ENCODE measurements at regions not wholly inside any gene's neighbourhood (a gene's known extent, or its start where the extent isn't known, plus 50 kb on each side); places are given as distances from the start of the nearest gene placed in this dataset.

- Histone ChIP-seq H2AFZ (ENCODE audit: low read length) (no peak overlapping the region), H3K27ac (ENCODE audit: low read depth, low read length) (no peak overlapping the region), H4K20me1 (ENCODE audit: insufficient read depth, low read length) (no peaks in the 10 kb centered on the region), H3K4me2 (ENCODE audit: insufficient read depth, low read length) (no peak overlapping the region), H3K4me3 (ENCODE audit: insufficient read depth, low read length) (no peak overlapping the region), H3K4me1 (ENCODE audit: insufficient read depth, low read length) (no peaks in the 10 kb centered on the region), H3K36me3 (ENCODE audit: insufficient read depth, low read length) (no peaks in the 10 kb centered on the region), H3K27me3 (ENCODE audit: insufficient read depth, low read length) (no peaks in the 10 kb centered on the region), H3K9me3 (ENCODE audit: low read depth, low read length) (no peaks in the 10 kb centered on the region), H3K79me2 (ENCODE audit: insufficient read depth, low read length) (no peaks in the 10 kb centered on the region)
- DNase-seq (ENCODE audit: insufficient read length, low spot score, missing footprints), result no peak
- TF ChIP-seq CTCF (IDR thresholded peaks at IDR 0.05; ENCODE audit: extremely low read depth, low read depth, low read length), result no peak
These were observed 664.1 kb downstream of the EFNB2 start for GRCh38 chr13:105871326-105871725.

- Histone ChIP-seq H3K27ac (ENCODE audit: low read depth, low read length) (no peak overlapping the region), H3K27me3 (ENCODE audit: insufficient read depth, low read length) (no peaks in the 10 kb centered on the region), H3K4me2 (ENCODE audit: insufficient read depth, low read length) (no peak overlapping the region), H2AFZ (ENCODE audit: low read length) (no peak overlapping the region), H3K79me2 (ENCODE audit: insufficient read depth, low read length) (no peaks in the 10 kb centered on the region), H3K36me3 (ENCODE audit: insufficient read depth, low read length) (no peaks in the 10 kb centered on the region), H3K9me3 (ENCODE audit: low read depth, low read length) (no peaks in the 10 kb centered on the region), H4K20me1 (ENCODE audit: insufficient read depth, low read length) (no peaks in the 10 kb centered on the region), H3K4me3 (ENCODE audit: insufficient read depth, low read length) (no peak overlapping the region), H3K4me1 (ENCODE audit: insufficient read depth, low read length) (no peaks in the 10 kb centered on the region)
- no peak for TF ChIP-seq CTCF (IDR thresholded peaks at IDR 0.05; ENCODE audit: extremely low read depth, low read depth, low read length)
- DNase-seq (ENCODE audit: insufficient read length, low spot score, missing footprints), result no peak
These were observed 672.1 kb downstream of the EFNB2 start for GRCh38 chr13:105863300-105863920.

GRCh38 chr13:105848494-105848893 is 687.0 kb downstream of the EFNB2 start:
- H2AFZ ChIP-seq (ENCODE audit: low read length), result no peak overlapping the region
- H3K4me2 ChIP-seq (ENCODE audit: insufficient read depth, low read length), result no peak overlapping the region
- H3K4me1 ChIP-seq (ENCODE audit: insufficient read depth, low read length), result no peaks in the 10 kb centered on the region
- no peak for TF ChIP-seq CTCF (IDR thresholded peaks at IDR 0.05; ENCODE audit: extremely low read depth, low read depth, low read length)
- H3K27ac ChIP-seq (ENCODE audit: low read depth, low read length), result no peak overlapping the region
- no peaks in the 10 kb centered on the region for H3K27me3 ChIP-seq (ENCODE audit: insufficient read depth, low read length)
- no peaks in the 10 kb centered on the region for H3K36me3 ChIP-seq (ENCODE audit: insufficient read depth, low read length)
- no peaks in the 10 kb centered on the region for H4K20me1 ChIP-seq (ENCODE audit: insufficient read depth, low read length)
- no peak for DNase-seq (ENCODE audit: insufficient read length, low spot score, missing footprints)
- H3K9me3 ChIP-seq (ENCODE audit: low read depth, low read length), result no peaks in the 10 kb centered on the region
- H3K79me2 ChIP-seq (ENCODE audit: insufficient read depth, low read length), result no peaks in the 10 kb centered on the region
- H3K4me3 ChIP-seq (ENCODE audit: insufficient read depth, low read length), result no peak overlapping the region

DNA sequence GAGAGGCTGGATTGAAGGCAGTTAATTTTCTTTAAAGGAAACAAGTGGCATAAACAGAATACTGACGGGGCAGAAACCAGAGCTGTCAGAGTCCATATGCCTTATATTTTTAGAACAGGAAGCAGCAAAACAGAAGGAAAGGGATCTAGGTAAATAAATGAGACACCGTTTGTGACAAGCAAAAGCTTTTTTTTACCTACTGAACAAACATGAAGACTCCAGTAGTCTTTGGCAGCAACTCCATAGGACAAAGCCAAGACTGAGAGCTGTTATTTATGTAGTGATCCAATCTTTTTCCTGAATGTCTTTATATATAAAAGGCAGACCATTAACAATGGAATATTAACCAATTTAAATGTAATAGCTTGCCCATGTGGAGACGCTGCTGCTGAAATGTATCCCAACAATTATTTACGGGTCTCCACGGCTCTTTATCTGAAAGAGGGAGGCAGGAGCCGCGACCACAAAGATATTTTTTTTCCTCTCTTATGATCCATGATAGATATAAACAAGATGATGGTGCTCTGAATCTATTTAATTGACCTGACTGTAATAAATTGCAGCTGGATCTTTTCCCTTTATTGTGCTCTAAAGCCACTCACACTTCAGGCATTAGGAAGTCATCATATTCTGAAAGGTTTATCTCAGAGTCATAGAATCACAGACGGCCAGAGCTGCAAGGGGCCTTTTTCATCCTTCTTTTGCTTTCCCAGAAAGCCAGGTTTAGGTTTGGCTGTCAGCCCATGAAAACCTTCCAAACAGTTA is 687.8 kb downstream of the EFNB2 start:
- Histone ChIP-seq H3K4me2 (ENCODE audit: insufficient read depth, low read length) (no peak overlapping the region), H3K27ac (ENCODE audit: low read depth, low read length) (no peak overlapping the region), H3K4me3 (ENCODE audit: insufficient read depth, low read length) (no peak overlapping the region), H3K36me3 (ENCODE audit: insufficient read depth, low read length) (no peaks in the 10 kb centered on the region), H2AFZ (ENCODE audit: low read length) (no peak overlapping the region), H4K20me1 (ENCODE audit: insufficient read depth, low read length) (no peaks in the 10 kb centered on the region), H3K4me1 (ENCODE audit: insufficient read depth, low read length) (no peaks in the 10 kb centered on the region), H3K79me2 (ENCODE audit: insufficient read depth, low read length) (no peaks in the 10 kb centered on the region), H3K27me3 (ENCODE audit: insufficient read depth, low read length) (no peaks in the 10 kb centered on the region), H3K9me3 (ENCODE audit: low read depth, low read length) (no peaks in the 10 kb centered on the region)
- peak; percentile 3 for DNase-seq (ENCODE audit: insufficient read length, low spot score, missing footprints)
- TF ChIP-seq CTCF (IDR thresholded peaks at IDR 0.05; ENCODE audit: extremely low read depth, low read depth, low read length), result no peak

Data from osteoblast (primary cell).